Activated CD8-positive, alpha-beta memory T cell treated with anti-CD3 and anti-CD28 coated beads for 1 hour (primary cell): ENCODE measurements at regions not wholly inside any gene's neighbourhood (a gene's known extent, or its start where the extent isn't known, plus 50 kb on each side); places are given as distances from the start of the nearest gene placed in this dataset.

Source experiments
- DNase-seq, 2 donors: peaks; one replicate each; pipeline ENCODE4 v3.0.0-alpha.2; 2020; ENCODE audit warnings: low read depth in 1 of 2; ENCODE audit errors: extremely low read depth in 1 of 2

- no peak for DNase-seq
These were observed 222.8 kb upstream of the RREB1 start for GRCh38 chr6:6884916-6885315.

- no peak for DNase-seq
These were observed 222.1 kb upstream of the RREB1 start for GRCh38 chr6:6885521-6886170.

GRCh38 chr6:6886171-6886885, 221.4 kb upstream of the RREB1 start:
- no peak for DNase-seq

GRCh38 chr6:6886886-6887285, 220.9 kb upstream of the RREB1 start:
- DNase-seq = no peak

- no peak for DNase-seq
These were observed 218.2 kb upstream of the RREB1 start for GRCh38 chr6:6889601-6890000.

GRCh38 chr6:6890400-6890858, 217.3 kb upstream of the RREB1 start:
- DNase-seq = no peak

- DNase-seq = no peak
These were observed 216.5 kb upstream of the RREB1 start for GRCh38 chr6:6891125-6891721.

- DNase-seq = no peak
These were observed 215.8 kb upstream of the RREB1 start for GRCh38 chr6:6891949-6892461.

- DNase-seq = no peak
These were observed 214.8 kb upstream of the RREB1 start for GRCh38 chr6:6892744-6893583.

- no peak for DNase-seq
These were observed 214.1 kb upstream of the RREB1 start for GRCh38 chr6:6893701-6894100.

GRCh38 chr6:6895929-6896328, 211.8 kb upstream of the RREB1 start:
- DNase-seq = no peak

- no peak for DNase-seq
These were observed 210.6 kb upstream of the RREB1 start for GRCh38 chr6:6897140-6897539.

- DNase-seq = no peak
These were observed 207.1 kb upstream of the RREB1 start for GRCh38 chr6:6900569-6901204.

- no peak for DNase-seq
These were observed 206.5 kb upstream of the RREB1 start for GRCh38 chr6:6901205-6901719.

GRCh38 chr6:6901945-6902344, 205.8 kb upstream of the RREB1 start:
- no peak for DNase-seq

- no peak for DNase-seq
These were observed 201.7 kb upstream of the RREB1 start for GRCh38 chr6:6905961-6906518.

- DNase-seq = no peak
These were observed 201.1 kb upstream of the RREB1 start for GRCh38 chr6:6906570-6907213.

- DNase-seq = no peak
These were observed 200.5 kb upstream of the RREB1 start for GRCh38 chr6:6907286-6907685.

GRCh38 chr6:6908121-6908520, 199.6 kb upstream of the RREB1 start:
- no peak for DNase-seq

- DNase-seq = no peak
These were observed 198.7 kb upstream of the RREB1 start for GRCh38 chr6:6909111-6909510.
